Stimulated activated CD4-positive, alpha-beta T cell treated with anti-CD3 and anti-CD28 coated beads, Interleukin-15, amount 100 ng/mL, for 24 hours (primary cell): ENCODE measurements at regions not wholly inside any gene's neighbourhood (a gene's known extent, or its start where the extent isn't known, plus 50 kb on each side); places are given as distances from the start of the nearest gene placed in this dataset.

Experiments
- DNase-seq: peaks from one replicate; pipeline ENCODE4 v3.0.0-alpha.2; 2020

- DNase-seq, result no peak
Measured at GRCh38 chr5:147169901-147170300, 64.9 kb upstream of the STK32A start.

GRCh38 chr5:147170603-147171002, 64.2 kb upstream of the STK32A start:
- DNase-seq, result no peak

GRCh38 chr5:147174671-147175265, 60.1 kb upstream of the STK32A start:
- DNase-seq, result no peak

GRCh38 chr5:147175516-147176097, 59.2 kb upstream of the STK32A start:
- DNase-seq, result no peak

GRCh38 chr5:147176422-147176821, 58.4 kb upstream of the STK32A start:
- DNase-seq, result no peak

- no peak for DNase-seq
Measured at GRCh38 chr5:147177125-147177840, 57.5 kb upstream of the STK32A start.

GRCh38 chr5:147179562-147180147, 55.2 kb upstream of the STK32A start:
- no peak for DNase-seq

GRCh38 chr5:147180751-147181150, 54.1 kb upstream of the STK32A start:
- DNase-seq, result no peak
